ENCODE measurements at regions not wholly inside any gene's neighbourhood (a gene's known extent, or its start where the extent isn't known, plus 50 kb on each side); places are given as distances from the start of the nearest gene placed in this dataset.

- no peak for DNase-seq (ENCODE audit: low read depth, low spot score)
- in situ Hi-C loops (cut with HindIII; ENCODE audit: low pct_unique_long_range_greater_than_20kb, low sequenced_read_pairs): no loop called here
Observed at GRCh38 chr11:15627560-15627959, 512.8 kb downstream of the INSC start.

GRCh38 chr11:15629690-15630321 lies 515.1 kb downstream of the INSC start:
- TF ChIP-seq POLR2AphosphoS5 (IDR thresholded peaks at IDR 0.05; ENCODE audit: low read depth, low read length) (no peak), SIN3A (IDR thresholded peaks at IDR 0.05; ENCODE audit: borderline replicate concordance, insufficient read depth, low read depth, low read length) (no peak), TCF7L2 (IDR thresholded peaks at IDR 0.05; ENCODE audit: low read depth, low read length) (no peak)
- TF ChIP-seq, protein P1, sequence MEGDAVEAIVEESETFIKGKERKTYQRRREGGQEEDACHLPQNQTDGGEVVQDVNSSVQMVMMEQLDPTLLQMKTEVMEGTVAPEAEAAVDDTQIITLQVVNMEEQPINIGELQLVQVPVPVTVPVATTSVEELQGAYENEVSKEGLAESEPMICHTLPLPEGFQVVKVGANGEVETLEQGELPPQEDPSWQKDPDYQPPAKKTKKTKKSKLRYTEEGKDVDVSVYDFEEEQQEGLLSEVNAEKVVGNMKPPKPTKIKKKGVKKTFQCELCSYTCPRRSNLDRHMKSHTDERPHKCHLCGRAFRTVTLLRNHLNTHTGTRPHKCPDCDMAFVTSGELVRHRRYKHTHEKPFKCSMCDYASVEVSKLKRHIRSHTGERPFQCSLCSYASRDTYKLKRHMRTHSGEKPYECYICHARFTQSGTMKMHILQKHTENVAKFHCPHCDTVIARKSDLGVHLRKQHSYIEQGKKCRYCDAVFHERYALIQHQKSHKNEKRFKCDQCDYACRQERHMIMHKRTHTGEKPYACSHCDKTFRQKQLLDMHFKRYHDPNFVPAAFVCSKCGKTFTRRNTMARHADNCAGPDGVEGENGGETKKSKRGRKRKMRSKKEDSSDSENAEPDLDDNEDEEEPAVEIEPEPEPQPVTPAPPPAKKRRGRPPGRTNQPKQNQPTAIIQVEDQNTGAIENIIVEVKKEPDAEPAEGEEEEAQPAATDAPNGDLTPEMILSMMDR (IDR thresholded peaks at IDR 0.05): peak; percentile 49
- intact Hi-C loops (cut with micrococcal nuclease; ENCODE audit: unreplicated experiment): no loop called here
- Histone ChIP-seq H3K36me3 (ENCODE audit: control insufficient read depth, insufficient read depth, low read length) (no peaks in the 10 kb centered on the region), H3K4me3 (ENCODE audit: low read depth in 2 of 2, low read length in 2 of 2) (no peak overlapping the region), H3K9me3 (ENCODE audit: control insufficient read depth, insufficient read depth, low read depth, low read length) (no peaks in the 10 kb centered on the region), H3K4me1 (ENCODE audit: control insufficient read depth, insufficient read depth, low read length) (no peaks in the 10 kb centered on the region), H3K27ac (ENCODE audit: low read length) (no peak overlapping the region), H3K27me3 (ENCODE audit: control insufficient read depth, insufficient read depth, low read length) (no peaks in the 10 kb centered on the region; the same call in 1 of the 2 replicates)
- no TSS peak for BruUV-seq (replicated peaks)
- CTCF ChIA-PET: no interaction called here
- POLR2A ChIA-PET: no interaction called here
- in situ Hi-C loops (cut with HindIII; ENCODE audit: low pct_unique_long_range_greater_than_20kb, low sequenced_read_pairs): no loop called here
- DNase-seq (ENCODE audit: low read depth, low spot score) (no peak), ATAC-seq (peak; percentile 62; the same call in 1 of the 2 replicates)

More at GRCh38 chr11:15627560-15627959, 512.8 kb downstream of the INSC start:
- Histone ChIP-seq H3K27me3 (ENCODE audit: control insufficient read depth, insufficient read depth, low read length) (no peaks in the 10 kb centered on the region; the same call in 1 of the 2 replicates), H3K27ac (ENCODE audit: low read length) (no peak overlapping the region), H3K36me3 (ENCODE audit: control insufficient read depth, insufficient read depth, low read length) (no peaks in the 10 kb centered on the region), H3K4me1 (ENCODE audit: control insufficient read depth, insufficient read depth, low read length) (no peaks in the 10 kb centered on the region), H3K4me3 (ENCODE audit: low read depth in 2 of 2, low read length in 2 of 2) (no peak overlapping the region), H3K9me3 (ENCODE audit: control insufficient read depth, insufficient read depth, low read depth, low read length) (no peaks in the 10 kb centered on the region)
- ATAC-seq: no peak
- CTCF ChIA-PET: no interaction called here
- intact Hi-C loops (cut with micrococcal nuclease; ENCODE audit: unreplicated experiment): no loop called here
- POLR2A ChIA-PET: no interaction called here
- no peak for TF ChIP-seq POLR2AphosphoS5 (IDR thresholded peaks at IDR 0.05; ENCODE audit: low read depth, low read length)
- no peak for TF ChIP-seq SIN3A (IDR thresholded peaks at IDR 0.05; ENCODE audit: borderline replicate concordance, insufficient read depth, low read depth, low read length)
- TF ChIP-seq, protein P2, sequence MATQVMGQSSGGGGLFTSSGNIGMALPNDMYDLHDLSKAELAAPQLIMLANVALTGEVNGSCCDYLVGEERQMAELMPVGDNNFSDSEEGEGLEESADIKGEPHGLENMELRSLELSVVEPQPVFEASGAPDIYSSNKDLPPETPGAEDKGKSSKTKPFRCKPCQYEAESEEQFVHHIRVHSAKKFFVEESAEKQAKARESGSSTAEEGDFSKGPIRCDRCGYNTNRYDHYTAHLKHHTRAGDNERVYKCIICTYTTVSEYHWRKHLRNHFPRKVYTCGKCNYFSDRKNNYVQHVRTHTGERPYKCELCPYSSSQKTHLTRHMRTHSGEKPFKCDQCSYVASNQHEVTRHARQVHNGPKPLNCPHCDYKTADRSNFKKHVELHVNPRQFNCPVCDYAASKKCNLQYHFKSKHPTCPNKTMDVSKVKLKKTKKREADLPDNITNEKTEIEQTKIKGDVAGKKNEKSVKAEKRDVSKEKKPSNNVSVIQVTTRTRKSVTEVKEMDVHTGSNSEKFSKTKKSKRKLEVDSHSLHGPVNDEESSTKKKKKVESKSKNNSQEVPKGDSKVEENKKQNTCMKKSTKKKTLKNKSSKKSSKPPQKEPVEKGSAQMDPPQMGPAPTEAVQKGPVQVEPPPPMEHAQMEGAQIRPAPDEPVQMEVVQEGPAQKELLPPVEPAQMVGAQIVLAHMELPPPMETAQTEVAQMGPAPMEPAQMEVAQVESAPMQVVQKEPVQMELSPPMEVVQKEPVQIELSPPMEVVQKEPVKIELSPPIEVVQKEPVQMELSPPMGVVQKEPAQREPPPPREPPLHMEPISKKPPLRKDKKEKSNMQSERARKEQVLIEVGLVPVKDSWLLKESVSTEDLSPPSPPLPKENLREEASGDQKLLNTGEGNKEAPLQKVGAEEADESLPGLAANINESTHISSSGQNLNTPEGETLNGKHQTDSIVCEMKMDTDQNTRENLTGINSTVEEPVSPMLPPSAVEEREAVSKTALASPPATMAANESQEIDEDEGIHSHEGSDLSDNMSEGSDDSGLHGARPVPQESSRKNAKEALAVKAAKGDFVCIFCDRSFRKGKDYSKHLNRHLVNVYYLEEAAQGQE (IDR thresholded peaks at IDR 0.05; ENCODE audit: insufficient read depth in 1 of 2, low read depth in 2 of 2, low read length in 1 of 2): no peak
- TF ChIP-seq, protein P1 (IDR thresholded peaks at IDR 0.05): no peak
- no peak for TF ChIP-seq TCF7L2 (IDR thresholded peaks at IDR 0.05; ENCODE audit: low read depth, low read length)
- no TSS peak for BruUV-seq (replicated peaks)

Measured in Panc1 (cell line).